GM10248 (cell line): ENCODE measurements at regions not wholly inside any gene's neighbourhood (a gene's known extent, or its start where the extent isn't known, plus 50 kb on each side); places are given as distances from the start of the nearest gene placed in this dataset.
"Not testable (repeated sequence)": the region's sequence is repeated elsewhere in the genome, so short reads cannot be mapped to it uniquely, and the experiment has no call there.

Experiments
- CTCF ChIA-PET: fragments of 300-600 bp; sonication (Branson Sonifier 250); formaldehyde crosslinking; extraction: SDS; loops from one replicate; lab custom pipeline; 2021; ENCODE audit warnings: antibody characterized with exemption; lab: Yijun Ruan, JAX
- POLR2A ChIA-PET: fragments of 350-650 bp; sonication (Branson Sonifier 250); formaldehyde crosslinking; extraction: SDS; loops from one replicate; lab custom pipeline; 2020; ENCODE audit warnings: antibody characterized with exemption; lab: Yijun Ruan, JAX
- DNase-seq: peaks from one replicate; pipeline ENCODE4 v3.0.0; 2012; ENCODE audit errors: extremely low spot score
- CTCF ChIP-seq: IDR thresholded peaks from 2 replicates; pipeline ENCODE4 v1.5.1; 2012; ENCODE audit warnings: mild to moderate bottlenecking, low read depth; ENCODE audit errors: extremely low read depth, missing control alignments, control extremely low read depth

- POLR2A ChIA-PET, result no interaction called here
- no peak for DNase-seq
- no peak for TF ChIP-seq CTCF
- CTCF ChIA-PET, result no interaction called here
These were observed 198.7 kb upstream of the CMC1 start for GRCh38 chr3:28042707-28043106.

GRCh38 chr3:28050120-28050519 lies 191.3 kb upstream of the CMC1 start:
- no peak for TF ChIP-seq CTCF
- POLR2A ChIA-PET, result no interaction called here
- DNase-seq, result no peak
- CTCF ChIA-PET, result no interaction called here

- CTCF ChIA-PET, result no interaction called here
- no peak for DNase-seq
- TF ChIP-seq CTCF, result no peak
- POLR2A ChIA-PET, result no interaction called here
These were observed 190.5 kb upstream of the CMC1 start for GRCh38 chr3:28050885-28051284.

GRCh38 chr3:28053759-28054158 lies 187.7 kb upstream of the CMC1 start:
- DNase-seq, result no peak
- no peak for TF ChIP-seq CTCF
- ChIA-PET POLR2A (no interaction called here), CTCF (interaction anchor here (2.1 kb wide), 1 partner anchor 12 kb away, joined by 5 read pairs; no protein-coding TSS in a partner anchor)

- ChIA-PET CTCF (interaction anchor here (0.7 kb wide), 1 partner anchor 24 kb away, joined by 4 read pairs; no protein-coding TSS in a partner anchor), POLR2A (no interaction called here)
- no peak for TF ChIP-seq CTCF
- no peak for DNase-seq
These were observed 184.6 kb upstream of the CMC1 start for GRCh38 chr3:28056806-28057205.

GRCh38 chr3:28057539-28057938 lies 183.9 kb upstream of the CMC1 start:
- POLR2A ChIA-PET, result no interaction called here
- DNase-seq, result no peak
- CTCF ChIA-PET, result no interaction called here
- no peak for TF ChIP-seq CTCF

GRCh38 chr3:28059199-28059598 lies 182.2 kb upstream of the CMC1 start:
- DNase-seq, POLR2A ChIA-PET, CTCF ChIA-PET: not testable (repeated sequence)
